SU-DHL-6 (cell line): ENCODE measurements at regions not wholly inside any gene's neighbourhood (a gene's known extent, or its start where the extent isn't known, plus 50 kb on each side); places are given as distances from the start of the nearest gene placed in this dataset.

Experiments
- H2AFZ ChIP-seq: fragments of 200-600 bp; sonication (generic); 2 replicates; pipeline ENCODE4 v1.6.1; 2014; ENCODE audit warnings: low read depth, mild to moderate bottlenecking, moderate library complexity, mixed read lengths, antibody characterized with exemption, low read length; ENCODE audit not compliant: severe bottlenecking
- H3F3A ChIP-seq: fragments of 200-600 bp; shearing (Covaris generic); 2 replicates; pipeline ENCODE4 v1.6.0; 2016; ENCODE audit warnings: antibody characterized with exemption, mild to moderate bottlenecking; ENCODE audit not compliant: insufficient read depth
- H3K27ac ChIP-seq: fragments of 200-600 bp; sonication (generic); 2 replicates; pipeline ENCODE4 v1.5.1; 2016; ENCODE audit warnings: low read depth, mild to moderate bottlenecking, low read length, moderate library complexity, mixed read lengths
- H3K27me3 ChIP-seq: fragments of 200-600 bp; sonication (generic), shearing (Covaris generic); 2 replicates; pipeline ENCODE4 v1.6.0; 2014; ENCODE audit warnings: mild to moderate bottlenecking, low read length
- H3K36me3 ChIP-seq: fragments of 200-600 bp; sonication (generic); 2 replicates; pipeline ENCODE4 v1.6.1; 2014; ENCODE audit warnings: mild to moderate bottlenecking, low read length, mixed read lengths
- H3K4me2 ChIP-seq: fragments of 300-600, 200-600 bp; shearing (Covaris generic), sonication (generic); 2 replicates; pipeline ENCODE4 v1.6.0; 2014; ENCODE audit warnings: low read length, low read depth, mild to moderate bottlenecking; ENCODE audit not compliant: poor library complexity, severe bottlenecking
- H3K4me3 ChIP-seq: fragments of 200-600 bp; sonication (generic); 2 replicates; pipeline ENCODE4 v1.5.1; 2014; ENCODE audit warnings: antibody characterized with exemption, low read length, mild to moderate bottlenecking, mixed read lengths; ENCODE audit not compliant: insufficient read depth, poor library complexity, severe bottlenecking
- H3K79me2 ChIP-seq: fragments of 200-600 bp; sonication (generic); 2 replicates; pipeline ENCODE4 v1.6.1; 2014; ENCODE audit warnings: mild to moderate bottlenecking, low read length, moderate library complexity; ENCODE audit not compliant: insufficient read depth
- H3K9ac ChIP-seq: fragments of 200-600 bp; sonication (generic); 2 replicates; pipeline ENCODE4 v1.7.0; 2014; ENCODE audit warnings: mild to moderate bottlenecking, low read length
- H3K9me2 ChIP-seq: fragments of 200-600 bp; sonication (generic); replicated peaks from 2 replicates; pipeline ENCODE4 v1.6.1; 2014; ENCODE audit warnings: low read length; ENCODE audit not compliant: insufficient read depth
- H3K9me3 ChIP-seq: fragments of 200-600 bp; sonication (generic); 2 replicates; pipeline ENCODE4 v1.6.1; 2014; ENCODE audit warnings: low read length, mixed read lengths; ENCODE audit not compliant: insufficient read depth
- H4K20me1 ChIP-seq: fragments of 200-600 bp; sonication (generic); 2 replicates; pipeline ENCODE4 v1.6.1; 2014; ENCODE audit warnings: low read depth, mild to moderate bottlenecking, antibody characterized with exemption, low read length, moderate library complexity, mixed read lengths
- EZH2phosphoT487 ChIP-seq: fragments of 200-600 bp; sonication (generic), shearing (Covaris generic); conservative IDR thresholded peaks from 2 replicates; pipeline ENCODE4 v1.6.1; 2018; ENCODE audit warnings: mild to moderate bottlenecking, antibody characterized with exemption, low read length, moderate library complexity, mixed read lengths
- TF ChIP-seq, protein P1 (sequence below): fragments of 200-600 bp; sonication (generic); IDR thresholded peaks from one replicate; pipeline ENCODE4 v1.5.1; 2017; ENCODE audit warnings: antibody characterized with exemption, mild to moderate bottlenecking, low read length, moderate library complexity; ENCODE audit not compliant: insufficient read depth, poor library complexity, severe bottlenecking

DNA sequence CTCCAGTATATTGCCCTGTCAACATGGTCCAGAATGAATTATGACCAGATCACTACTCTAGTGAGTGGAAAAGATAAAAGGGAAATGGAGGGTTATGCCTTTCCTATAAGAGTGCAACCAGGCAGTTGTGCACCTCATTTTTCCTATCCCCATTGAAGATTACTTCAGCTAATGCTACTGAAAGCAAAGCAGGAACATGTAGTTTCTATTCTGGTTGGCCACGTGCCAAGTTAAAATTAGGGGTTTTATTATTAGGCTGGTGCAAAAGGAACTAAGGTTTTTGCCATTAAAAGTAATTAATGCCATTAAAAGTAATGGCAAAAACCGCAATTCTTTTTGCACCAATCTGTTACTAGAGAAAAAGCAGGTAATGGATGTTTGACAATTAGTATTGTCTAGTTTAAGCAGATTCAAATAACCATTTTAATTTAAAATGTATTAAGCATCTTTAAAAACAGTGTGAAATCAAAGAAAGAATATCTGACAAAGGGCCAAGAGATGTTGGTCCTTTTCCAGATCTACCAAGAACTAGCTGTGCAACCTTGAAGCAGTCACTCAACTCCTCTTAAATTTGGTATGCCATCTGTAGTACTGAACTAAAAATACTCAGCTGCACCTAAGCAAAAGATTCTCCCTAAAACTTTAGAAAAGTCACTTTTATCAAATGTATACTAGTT lies 567.5 kb upstream of the CCDC54 start:
- H3K9me3 ChIP-seq: no peaks in the 10 kb centered on the region
- no peak overlapping the region for H3K27ac ChIP-seq
- H3K4me3 ChIP-seq: no peak overlapping the region
- no peak overlapping the region for H3K9ac ChIP-seq
- no peaks in the 10 kb centered on the region for H3K27me3 ChIP-seq
- H4K20me1 ChIP-seq: no peaks in the 10 kb centered on the region
- H2AFZ ChIP-seq: no peak overlapping the region
- no peak overlapping the region for H3K4me2 ChIP-seq
- H3K36me3 ChIP-seq: no peaks in the 10 kb centered on the region
- H3F3A ChIP-seq: no peaks in the 10 kb centered on the region
- no peaks in the 10 kb centered on the region for H3K79me2 ChIP-seq
- no peaks in the 10 kb centered on the region for H3K9me2 ChIP-seq
- TF ChIP-seq, protein P1, sequence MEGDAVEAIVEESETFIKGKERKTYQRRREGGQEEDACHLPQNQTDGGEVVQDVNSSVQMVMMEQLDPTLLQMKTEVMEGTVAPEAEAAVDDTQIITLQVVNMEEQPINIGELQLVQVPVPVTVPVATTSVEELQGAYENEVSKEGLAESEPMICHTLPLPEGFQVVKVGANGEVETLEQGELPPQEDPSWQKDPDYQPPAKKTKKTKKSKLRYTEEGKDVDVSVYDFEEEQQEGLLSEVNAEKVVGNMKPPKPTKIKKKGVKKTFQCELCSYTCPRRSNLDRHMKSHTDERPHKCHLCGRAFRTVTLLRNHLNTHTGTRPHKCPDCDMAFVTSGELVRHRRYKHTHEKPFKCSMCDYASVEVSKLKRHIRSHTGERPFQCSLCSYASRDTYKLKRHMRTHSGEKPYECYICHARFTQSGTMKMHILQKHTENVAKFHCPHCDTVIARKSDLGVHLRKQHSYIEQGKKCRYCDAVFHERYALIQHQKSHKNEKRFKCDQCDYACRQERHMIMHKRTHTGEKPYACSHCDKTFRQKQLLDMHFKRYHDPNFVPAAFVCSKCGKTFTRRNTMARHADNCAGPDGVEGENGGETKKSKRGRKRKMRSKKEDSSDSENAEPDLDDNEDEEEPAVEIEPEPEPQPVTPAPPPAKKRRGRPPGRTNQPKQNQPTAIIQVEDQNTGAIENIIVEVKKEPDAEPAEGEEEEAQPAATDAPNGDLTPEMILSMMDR: no peak
- TF ChIP-seq EZH2phosphoT487: no peak

DNA sequence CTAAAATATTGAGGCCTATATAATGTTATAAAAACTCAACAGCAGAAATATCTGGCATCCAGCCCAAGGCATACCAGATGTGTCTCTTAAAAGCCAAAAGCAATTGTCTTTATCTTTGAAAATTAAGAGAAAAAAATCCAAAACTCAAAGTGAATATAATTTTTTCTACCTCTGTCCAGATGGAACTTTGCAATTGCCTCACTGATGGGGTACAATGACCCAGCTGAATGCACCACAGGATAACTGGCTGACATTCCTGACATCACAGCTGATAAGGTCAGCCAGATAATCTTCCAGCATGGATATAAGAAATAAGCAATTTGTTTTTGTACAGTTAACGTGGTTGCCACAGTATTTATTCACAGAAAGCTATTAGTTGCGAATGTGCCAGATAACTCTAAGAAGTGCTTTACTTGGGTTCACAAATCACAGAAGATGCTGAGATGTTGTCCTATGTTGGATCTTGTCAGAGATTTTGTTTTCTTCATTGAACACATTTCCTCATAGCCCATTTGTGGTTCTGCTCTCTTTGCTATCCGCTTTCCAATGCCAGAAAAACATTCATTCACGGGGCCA lies 566.9 kb upstream of the CCDC54 start:
- H3K9ac ChIP-seq: no peak overlapping the region
- H4K20me1 ChIP-seq: no peaks in the 10 kb centered on the region
- no peaks in the 10 kb centered on the region for H3K27me3 ChIP-seq
- H3K4me2 ChIP-seq: no peak overlapping the region
- TF ChIP-seq, protein P1: no peak
- TF ChIP-seq EZH2phosphoT487: no peak
- H3K9me2 ChIP-seq: no peaks in the 10 kb centered on the region
- no peak overlapping the region for H3K27ac ChIP-seq
- no peaks in the 10 kb centered on the region for H3K9me3 ChIP-seq
- H2AFZ ChIP-seq: no peak overlapping the region
- no peaks in the 10 kb centered on the region for H3K36me3 ChIP-seq
- H3K79me2 ChIP-seq: no peaks in the 10 kb centered on the region
- no peak overlapping the region for H3K4me3 ChIP-seq
- no peaks in the 10 kb centered on the region for H3F3A ChIP-seq

DNA sequence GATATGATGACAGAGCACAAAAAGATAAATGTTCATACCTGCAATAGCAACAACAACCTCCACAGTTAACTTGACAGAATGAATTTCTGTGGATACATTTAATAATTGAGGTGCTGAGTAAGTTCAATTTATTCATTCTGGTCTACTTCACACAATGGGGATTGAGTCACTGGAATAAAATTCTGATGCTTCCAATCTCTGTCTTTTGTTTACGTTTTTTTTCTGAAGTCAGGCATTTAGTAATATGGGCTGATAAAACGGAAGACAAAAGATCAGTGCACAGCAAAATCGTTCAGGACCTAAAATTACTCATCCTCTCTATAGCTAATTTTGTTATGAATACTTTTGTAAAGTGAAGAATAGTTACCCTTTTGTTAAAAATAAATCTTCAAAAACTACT lies 565.9 kb upstream of the CCDC54 start:
- H3F3A ChIP-seq: no peaks in the 10 kb centered on the region
- no peaks in the 10 kb centered on the region for H4K20me1 ChIP-seq
- no peaks in the 10 kb centered on the region for H3K36me3 ChIP-seq
- H3K4me2 ChIP-seq: no peak overlapping the region
- H3K9me2 ChIP-seq: no peaks in the 10 kb centered on the region
- no peak overlapping the region for H2AFZ ChIP-seq
- H3K79me2 ChIP-seq: no peaks in the 10 kb centered on the region
- TF ChIP-seq, protein P1: no peak
- TF ChIP-seq EZH2phosphoT487: no peak
- no peak overlapping the region for H3K4me3 ChIP-seq
- H3K9ac ChIP-seq: no peak overlapping the region
- H3K9me3 ChIP-seq: no peaks in the 10 kb centered on the region
- no peak overlapping the region for H3K27ac ChIP-seq
- no peaks in the 10 kb centered on the region for H3K27me3 ChIP-seq
